HG02610 (cell line): ENCODE measurements at regions not wholly inside any gene's neighbourhood (a gene's known extent, or its start where the extent isn't known, plus 50 kb on each side); places are given as distances from the start of the nearest gene placed in this dataset.
"Not testable (repeated sequence)": the region's sequence is repeated elsewhere in the genome, so short reads cannot be mapped to it uniquely, and the experiment has no call there.

Experiments used
- ATAC-seq: cut with Tn5 transposase; IDR thresholded peaks from one replicate; pipeline ENCODE4 v1.9.1; 2021; ENCODE audit warnings: mild to moderate bottlenecking, moderate library complexity; ENCODE audit not compliant: unreplicated experiment

DNA sequence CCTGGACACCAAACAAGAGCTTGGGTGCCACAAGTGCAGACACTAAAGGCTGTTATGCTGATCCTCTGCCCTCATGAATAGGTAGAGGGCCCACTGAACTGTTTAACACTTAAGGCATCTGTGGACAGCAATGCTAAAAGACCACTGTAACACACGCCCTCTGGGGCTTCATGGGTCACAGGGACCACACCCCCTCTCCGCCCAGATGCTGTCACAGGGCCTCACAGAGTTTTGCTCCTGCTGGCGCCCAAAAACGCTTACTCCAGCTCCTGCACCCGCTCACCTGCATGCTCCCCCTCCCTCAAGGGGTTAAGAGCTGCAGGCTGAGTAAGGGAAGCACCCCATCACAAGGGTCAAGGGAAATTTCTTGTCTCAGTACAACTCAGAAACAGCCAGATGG is 141.8 kb upstream of the NUDT4 start:
- ATAC-seq: no peak

DNA sequence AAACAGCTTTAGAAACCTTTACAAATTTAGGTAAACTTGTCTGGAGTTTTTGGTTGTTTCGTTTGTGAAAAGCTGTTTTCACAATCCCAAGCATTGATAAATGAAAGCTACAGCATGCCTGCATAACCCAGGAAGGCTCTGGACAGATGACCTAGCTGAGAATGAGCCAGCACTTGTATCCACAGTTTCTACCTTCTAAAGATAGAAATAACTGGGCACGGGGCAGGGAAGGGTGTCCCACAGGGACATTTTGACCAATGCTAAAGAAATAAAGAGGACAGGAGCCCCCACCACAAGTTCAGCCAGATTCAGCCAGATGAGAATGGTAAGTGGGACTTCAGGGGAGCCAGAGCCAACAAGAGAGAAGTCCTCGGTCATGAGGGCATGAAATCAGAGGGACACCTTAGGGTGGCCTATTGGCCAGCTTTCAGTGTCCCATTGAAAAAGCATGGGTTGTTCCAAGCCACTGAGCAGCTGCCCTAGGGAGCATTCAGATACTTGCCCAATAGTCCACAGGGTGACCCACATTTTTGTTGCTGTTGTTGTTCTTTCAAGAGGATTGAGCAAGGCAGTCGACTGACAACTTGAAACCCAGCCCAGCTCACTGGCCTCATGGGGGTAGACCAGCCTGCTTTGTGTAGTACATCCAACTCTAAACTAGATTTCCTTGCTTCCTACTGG is 140.3 kb upstream of the NUDT4 start:
- ATAC-seq: no peak

DNA sequence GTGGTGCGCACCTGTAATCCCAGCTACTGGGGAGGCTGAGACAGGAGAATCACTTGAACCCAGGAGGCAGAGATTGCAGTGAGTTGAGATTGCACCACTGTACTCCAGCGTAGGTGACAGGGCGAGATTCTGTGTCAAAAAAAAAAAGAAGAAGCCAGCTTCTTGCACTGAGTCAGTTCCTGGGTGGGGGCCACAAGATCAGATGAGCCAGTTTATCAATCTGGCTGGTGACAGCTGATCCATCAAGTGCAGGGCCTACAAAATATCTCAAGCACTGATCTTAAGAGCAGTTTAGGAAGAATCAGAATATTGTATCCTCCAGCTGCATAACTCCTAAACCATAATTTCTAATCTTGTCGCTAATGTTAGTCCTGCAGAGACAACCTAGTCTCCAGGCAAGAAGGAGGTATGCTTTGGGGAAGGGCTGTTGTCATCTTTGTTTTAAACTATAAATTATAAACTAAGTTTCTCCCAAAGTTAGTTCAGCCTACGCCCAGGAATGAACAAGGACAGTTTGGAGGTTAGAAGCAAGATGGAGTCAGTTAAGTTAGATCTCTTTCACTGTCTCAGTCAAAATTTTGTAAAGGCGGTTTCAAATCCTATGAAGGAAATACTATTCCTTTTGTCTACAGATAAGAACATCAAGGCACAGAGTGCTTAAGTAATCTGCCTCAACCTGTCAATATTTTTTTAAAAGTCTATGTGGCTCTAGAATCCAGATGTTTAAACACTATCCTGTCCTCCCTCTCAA is 139.0 kb upstream of the NUDT4 start:
- ATAC-seq: not testable (repeated sequence)

- ATAC-seq: not testable (repeated sequence)
These were observed 137.9 kb upstream of the NUDT4 start for GRCh38 chr12:93239789-93240188.

- no peak for ATAC-seq
These were observed 135.4 kb upstream of the NUDT4 start for GRCh38 chr12:93242154-93242972.

DNA sequence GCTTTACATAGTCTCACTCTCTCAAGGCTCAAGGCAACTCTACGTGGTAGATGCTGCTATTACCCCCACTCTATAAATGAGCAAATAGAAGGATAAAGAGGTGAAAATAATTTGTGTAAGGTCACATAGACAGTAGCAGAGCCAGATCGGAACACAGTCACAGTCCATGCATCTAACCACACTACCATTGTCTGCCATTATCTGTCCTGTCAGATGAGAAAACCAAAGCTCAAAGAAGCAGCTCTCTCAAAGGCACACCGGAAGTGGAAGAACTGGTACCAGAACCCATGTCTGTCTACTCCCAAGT is 134.4 kb upstream of the NUDT4 start:
- ATAC-seq: peak; percentile 33

DNA sequence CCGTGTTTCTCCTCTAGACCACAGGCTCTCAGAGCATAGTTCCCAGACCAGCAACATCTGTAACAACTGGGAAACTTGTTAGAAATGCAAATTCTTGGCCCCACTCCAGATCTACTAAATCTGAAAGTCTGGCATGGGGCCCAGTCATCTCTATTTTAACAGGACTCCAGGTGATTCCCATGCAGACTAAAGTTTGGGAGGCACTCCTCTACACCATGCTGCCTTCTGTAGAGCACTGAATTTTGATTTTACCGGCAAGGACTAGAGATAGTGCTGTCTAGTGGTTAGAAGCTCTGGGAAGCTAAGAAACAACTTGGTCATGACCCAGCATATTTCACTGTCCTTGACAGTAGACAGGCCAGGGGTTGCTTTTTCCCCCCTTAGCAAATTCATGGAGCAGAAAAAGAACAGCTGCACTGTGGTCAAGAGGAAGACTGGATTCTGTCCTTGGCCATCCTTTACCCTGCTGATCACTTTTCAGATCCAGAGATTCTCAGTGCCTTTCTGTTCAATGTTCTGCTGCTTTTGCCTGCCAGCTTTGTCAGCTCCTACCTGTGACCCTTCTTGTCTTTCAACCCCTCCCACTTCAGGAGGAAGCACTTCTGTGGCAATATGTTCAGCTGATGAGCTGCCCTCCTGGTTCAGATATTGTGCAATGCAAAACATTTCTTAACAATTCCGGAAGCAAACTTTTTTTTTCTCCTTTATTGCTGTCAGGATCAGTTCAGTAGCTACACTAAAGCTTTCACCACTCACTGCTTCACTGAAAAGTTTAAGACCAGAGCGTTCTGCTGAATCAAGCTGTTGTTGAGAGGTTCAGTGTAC is 133.8 kb upstream of the NUDT4 start:
- ATAC-seq: peak; percentile 43

DNA sequence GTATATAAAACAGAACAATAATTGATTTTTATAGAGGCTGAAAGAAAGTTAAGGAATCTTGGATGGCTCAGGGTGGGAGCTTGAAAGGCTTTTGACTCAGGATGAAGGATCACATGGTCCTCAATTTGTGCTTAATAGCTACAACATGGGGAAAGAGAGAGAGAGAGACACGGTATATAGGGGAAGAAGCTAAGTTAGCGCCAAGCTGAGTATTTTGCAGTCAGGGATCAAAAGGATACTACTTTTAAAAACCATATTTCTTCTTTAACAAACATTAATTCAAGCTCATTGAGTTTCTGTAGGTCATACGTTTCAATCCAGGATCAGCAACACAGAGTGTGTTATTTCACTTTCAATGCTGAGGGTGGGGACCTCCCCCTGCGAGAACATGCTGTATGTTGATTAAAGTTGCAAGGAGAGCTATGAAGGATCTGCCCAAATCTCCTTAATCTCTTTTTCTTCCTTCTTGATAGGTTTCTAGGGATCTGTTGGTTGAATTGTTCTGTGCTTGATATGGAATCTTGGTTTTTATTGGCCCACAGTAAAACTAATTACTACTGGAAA is 133.1 kb upstream of the NUDT4 start:
- peak; percentile 31 for ATAC-seq

- peak; percentile 59 for ATAC-seq
These were observed 132.2 kb upstream of the NUDT4 start for GRCh38 chr12:93245543-93245942.

DNA sequence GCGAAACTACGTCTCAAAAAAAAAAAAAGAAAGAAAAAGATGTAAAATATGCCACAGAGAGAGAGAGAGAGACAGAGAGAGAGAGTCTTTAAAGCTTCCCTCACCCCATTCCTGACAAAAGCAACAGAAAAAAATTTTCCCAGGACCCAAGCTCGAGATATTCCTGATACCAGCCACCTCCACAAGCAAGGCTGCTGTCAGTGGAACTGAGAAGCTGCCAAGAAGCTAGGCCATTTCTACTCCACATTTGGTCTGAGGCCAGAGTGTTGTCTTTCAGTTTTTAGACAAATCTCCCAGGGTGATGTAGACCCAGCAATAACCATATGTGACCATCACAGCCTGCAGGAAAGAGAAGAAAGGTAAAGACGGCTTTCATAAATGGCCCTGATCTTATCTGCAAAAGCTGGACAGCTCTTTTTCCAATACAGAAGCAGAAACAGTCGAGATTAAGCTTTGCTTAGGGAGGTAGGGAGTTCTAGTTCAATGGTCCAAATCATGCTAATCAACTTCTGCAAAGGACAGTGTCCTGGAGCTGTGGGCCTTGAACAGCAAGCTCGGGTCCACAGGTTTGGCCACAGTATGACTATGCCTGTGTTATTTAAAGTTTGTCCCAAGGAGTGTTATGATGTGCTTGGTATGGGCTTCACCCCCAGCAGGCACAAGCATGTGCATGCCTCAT is 130.3 kb upstream of the NUDT4 start:
- no peak for ATAC-seq

DNA sequence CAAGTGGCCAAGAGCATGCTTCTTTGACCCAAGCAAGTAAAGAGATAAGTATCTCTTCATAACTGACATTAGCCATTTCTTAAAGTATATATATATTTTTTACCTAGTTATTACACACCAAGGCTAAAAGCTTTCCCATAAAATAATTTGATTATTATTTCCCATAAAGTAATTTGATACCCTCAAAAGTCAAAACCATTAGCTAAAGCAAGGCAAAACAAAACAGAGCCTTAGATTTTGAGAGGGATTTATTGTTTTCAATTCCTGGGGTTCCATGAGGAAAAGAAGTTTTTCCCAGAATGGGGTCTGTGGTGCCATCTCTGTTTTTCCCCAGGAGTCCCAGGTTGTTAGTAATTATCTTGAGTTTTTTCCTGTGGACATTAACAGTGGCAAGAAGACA is 125.5 kb upstream of the NUDT4 start:
- ATAC-seq: no peak

GRCh38 chr12:93254911-93255310 is 122.8 kb upstream of the NUDT4 start:
- ATAC-seq: no peak

DNA sequence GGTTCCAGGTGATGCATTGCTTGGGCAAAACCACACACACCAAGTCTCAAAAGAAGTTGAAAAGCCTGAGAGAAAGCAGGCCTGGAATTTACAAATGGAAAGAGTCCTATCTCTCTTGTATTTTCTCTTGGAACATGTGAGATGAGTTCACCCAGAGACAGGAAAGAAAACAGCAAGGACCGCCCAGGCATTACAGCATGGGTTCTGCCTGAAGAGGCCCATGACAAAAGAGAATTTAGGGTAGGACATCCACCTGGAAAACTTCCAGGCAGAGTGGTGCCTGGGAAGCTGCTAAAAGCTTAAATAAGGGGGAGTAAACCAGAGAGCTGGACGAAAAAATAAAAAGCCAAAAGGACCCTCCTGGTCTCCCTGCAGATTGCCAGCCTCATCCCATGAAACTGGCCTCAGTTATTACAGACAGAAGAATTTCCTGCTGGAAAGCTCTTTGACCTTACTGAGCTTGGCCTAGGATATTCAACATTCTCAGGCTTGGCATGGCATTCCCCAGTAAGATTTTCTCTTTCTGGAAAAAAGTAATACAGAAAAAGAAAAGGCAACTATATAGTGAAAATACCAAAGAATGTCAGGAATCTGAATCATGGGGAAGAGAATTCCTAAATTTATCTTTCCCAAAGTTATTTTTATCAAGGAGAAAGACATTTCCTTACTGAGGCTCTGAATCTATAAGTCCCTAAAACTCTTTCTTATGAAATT is 121.3 kb upstream of the NUDT4 start:
- ATAC-seq: no peak

- ATAC-seq: no peak
These were observed 116.1 kb upstream of the NUDT4 start for GRCh38 chr12:93261505-93262094.

DNA sequence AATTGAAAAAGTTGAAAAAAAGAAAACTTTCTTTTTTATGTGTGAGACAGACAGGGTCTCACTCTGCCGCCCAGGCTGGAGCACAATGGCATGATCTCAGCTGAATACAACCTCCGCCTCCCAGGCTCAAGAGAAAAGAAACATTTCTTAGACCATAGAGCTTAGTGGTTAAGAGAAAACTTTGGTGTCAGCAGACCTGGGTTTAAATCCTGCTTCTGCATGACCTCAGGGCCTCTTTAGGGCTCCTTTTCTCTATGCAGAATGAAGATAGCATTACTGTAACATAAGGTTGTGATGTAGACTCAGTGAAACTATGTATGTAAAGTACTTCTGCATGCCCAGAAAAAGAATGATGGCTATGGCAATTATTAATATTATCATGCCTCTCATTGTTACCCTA is 104.7 kb upstream of the NUDT4 start:
- no peak for ATAC-seq

DNA sequence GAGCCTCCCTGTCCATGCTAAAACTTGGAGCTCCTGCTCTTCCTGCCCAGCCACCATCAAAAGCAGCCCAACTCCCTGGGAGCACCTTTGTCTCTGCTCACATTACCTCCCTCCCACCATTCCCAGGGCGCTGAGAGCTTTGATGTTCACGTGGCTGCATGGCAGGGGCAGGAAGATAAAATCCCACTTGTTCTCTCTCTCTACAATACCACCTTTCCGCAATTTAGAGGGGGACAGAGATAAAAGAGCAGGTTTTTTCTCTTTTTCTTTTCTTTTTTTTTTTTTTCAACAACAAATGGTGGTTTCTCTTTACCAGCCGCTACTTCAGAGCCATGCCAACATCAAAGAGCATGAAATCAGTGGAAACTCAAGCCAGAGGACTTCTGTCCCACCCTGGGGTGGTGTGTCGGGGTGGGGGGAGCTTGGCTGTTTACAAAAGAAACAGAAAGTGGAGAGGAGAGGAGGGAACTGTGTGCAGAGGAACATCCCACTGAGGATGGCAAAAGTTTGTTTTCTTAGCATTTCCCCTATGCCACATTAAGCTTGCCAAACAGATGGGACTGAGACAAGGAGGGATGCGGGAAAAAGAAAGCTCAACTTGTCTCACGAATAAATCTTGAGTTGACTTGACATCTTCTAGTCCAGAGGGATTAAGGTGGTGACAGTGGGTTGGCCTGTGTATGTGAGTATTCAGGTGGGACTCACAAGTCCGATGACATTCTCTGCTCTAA is 103.7 kb upstream of the NUDT4 start:
- ATAC-seq: no peak

- ATAC-seq: no peak
These were observed 102.8 kb upstream of the NUDT4 start for GRCh38 chr12:93274937-93275336.

DNA sequence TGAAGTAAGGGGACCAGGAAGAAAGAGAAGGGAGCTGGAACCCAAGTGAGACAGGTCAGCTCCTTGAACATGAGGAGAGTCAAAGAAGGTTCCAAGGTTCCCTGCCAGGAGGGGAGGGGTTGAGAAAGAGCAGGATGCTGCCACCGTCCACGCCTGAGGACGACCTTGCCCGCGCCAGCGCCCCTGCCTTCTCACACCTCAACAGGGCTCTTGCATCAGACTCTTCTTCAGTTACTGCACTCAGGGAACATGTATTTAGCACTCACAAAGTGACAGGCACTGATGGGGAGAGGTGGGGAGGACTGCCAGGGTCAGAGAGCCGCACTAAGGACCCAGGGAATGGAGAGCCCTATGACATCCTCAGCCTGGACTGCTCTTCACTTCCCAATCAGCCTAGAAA is 102.1 kb upstream of the NUDT4 start:
- ATAC-seq: no peak
